ENCODE measurements at regions not wholly inside any gene's neighbourhood (a gene's known extent, or its start where the extent isn't known, plus 50 kb on each side); places are given as distances from the start of the nearest gene placed in this dataset.
A peak's percentile ranks its signal among the peaks of the same experiment; 100 is the strongest.
"Not testable (repeated sequence)": the region's sequence is repeated elsewhere in the genome, so short reads cannot be mapped to it uniquely, and the experiment has no call there.

DNA sequence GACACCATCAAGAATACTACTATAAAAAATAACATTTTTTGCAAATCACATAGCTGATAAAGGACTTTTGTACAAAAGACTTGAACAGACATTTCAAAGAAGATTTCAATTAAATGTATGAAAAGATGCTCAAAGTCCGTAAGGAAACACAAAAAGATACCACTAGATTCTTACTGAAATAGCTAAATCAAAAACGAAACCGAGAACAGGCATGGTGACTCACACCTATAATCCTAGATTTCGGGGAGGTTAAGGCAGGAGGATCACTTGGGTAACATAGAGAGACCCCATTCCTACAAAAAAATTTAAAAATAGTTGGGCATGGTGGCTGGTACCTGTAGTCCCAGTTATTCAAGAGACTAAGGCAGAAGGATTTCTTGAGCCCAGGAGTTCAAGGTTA lies 520.2 kb upstream of the GRM3 start:
- no CpG with 5 or more reads among the region's 4 CpGs for WGBS (ENCODE audit: insufficient coverage)
- Histone ChIP-seq H3K27ac (ENCODE audit: low read depth, low read length) (no peak overlapping the region), H3K4me1 (ENCODE audit: control insufficient read depth, insufficient read depth, low read length) (no peaks in the 10 kb centered on the region), H3K27me3 (ENCODE audit: control insufficient read depth, insufficient read depth, low read length) (no peaks in the 10 kb centered on the region), H3K36me3 (ENCODE audit: control insufficient read depth, insufficient read depth, low read length) (no peaks in the 10 kb centered on the region), H3K9me3 (ENCODE audit: control insufficient read depth, insufficient read depth, low read length) (no peaks in the 10 kb centered on the region), H3K4me3 (ENCODE audit: low read depth, low read length) (no peak overlapping the region)
- DNase-seq (ENCODE audit: low read depth in 4 of 6, low spot score in 6 of 6), result no peak

DNA sequence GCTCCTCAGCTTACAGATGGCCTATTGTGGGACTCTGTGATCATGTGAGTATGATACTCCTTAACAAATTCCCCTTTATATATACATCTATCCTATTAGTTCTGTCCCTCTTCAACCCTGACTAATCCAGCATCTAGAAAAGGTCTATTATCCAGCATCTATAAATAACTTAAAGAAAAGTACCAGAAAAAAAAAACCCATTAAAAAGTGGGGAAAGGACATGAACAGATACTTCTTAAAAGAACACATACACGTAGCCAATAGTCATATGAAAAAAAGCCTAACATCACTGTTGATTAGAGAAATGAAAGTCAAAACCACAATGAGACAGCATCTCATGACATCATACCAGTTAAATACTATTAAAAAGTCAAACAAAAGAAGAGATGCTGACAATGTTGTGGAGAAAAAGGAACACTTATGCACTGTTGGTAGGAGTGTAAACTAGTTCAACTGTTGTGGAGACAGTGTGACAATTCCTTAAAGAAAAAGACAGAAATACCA lies 549.5 kb upstream of the GRM3 start:
- WGBS (ENCODE audit: insufficient coverage), result no CpG with 5 or more reads among the region's 1 CpG
- DNase-seq (ENCODE audit: low read depth in 4 of 6, low spot score in 6 of 6), result no peak
- no peaks in the 10 kb centered on the region for H3K36me3 ChIP-seq (ENCODE audit: control insufficient read depth, insufficient read depth, low read length)

DNA sequence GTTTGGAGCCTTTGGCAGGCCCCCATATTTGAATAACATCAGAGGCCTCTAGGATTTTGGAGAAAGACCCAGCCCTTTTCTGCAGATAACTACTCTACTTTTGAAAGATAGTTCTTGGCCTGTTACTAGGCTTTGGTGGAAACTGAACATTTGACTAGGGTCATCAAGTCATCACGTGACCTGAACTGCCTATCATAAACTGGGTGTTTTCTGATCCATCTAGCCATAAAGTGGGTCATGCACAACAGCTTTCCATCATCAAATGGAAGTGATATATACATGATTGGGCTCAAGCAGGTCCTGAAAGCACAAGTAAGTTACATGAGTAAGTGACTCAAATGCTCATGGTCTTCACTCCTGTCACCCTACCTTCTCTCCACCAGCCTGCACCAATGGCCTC lies 552.3 kb upstream of the GRM3 start:
- no peak overlapping the region for H3K27ac ChIP-seq (ENCODE audit: low read depth, low read length)
- H3K27me3 ChIP-seq (ENCODE audit: control insufficient read depth, insufficient read depth, low read length), result no peaks in the 10 kb centered on the region
- no peak overlapping the region for H3K4me3 ChIP-seq (ENCODE audit: low read depth, low read length)
- WGBS (ENCODE audit: insufficient coverage), result no CpG with 5 or more reads among the region's 1 CpG
- no peaks in the 10 kb centered on the region for H3K9me3 ChIP-seq (ENCODE audit: control insufficient read depth, insufficient read depth, low read length)
- no peaks in the 10 kb centered on the region for H3K36me3 ChIP-seq (ENCODE audit: control insufficient read depth, insufficient read depth, low read length)
- no peaks in the 10 kb centered on the region for H3K4me1 ChIP-seq (ENCODE audit: control insufficient read depth, insufficient read depth, low read length)
- DNase-seq (ENCODE audit: low read depth in 4 of 6, low spot score in 6 of 6), result no peak

More for the DNA sequence above, 549.5 kb upstream of the GRM3 start:
- no peak overlapping the region for H3K4me3 ChIP-seq (ENCODE audit: low read depth, low read length)
- no peaks in the 10 kb centered on the region for H3K27me3 ChIP-seq (ENCODE audit: control insufficient read depth, insufficient read depth, low read length)
- H3K4me1 ChIP-seq (ENCODE audit: control insufficient read depth, insufficient read depth, low read length), result no peaks in the 10 kb centered on the region
- H3K27ac ChIP-seq (ENCODE audit: low read depth, low read length), result no peak overlapping the region
- H3K9me3 ChIP-seq (ENCODE audit: control insufficient read depth, insufficient read depth, low read length), result no peaks in the 10 kb centered on the region

DNA sequence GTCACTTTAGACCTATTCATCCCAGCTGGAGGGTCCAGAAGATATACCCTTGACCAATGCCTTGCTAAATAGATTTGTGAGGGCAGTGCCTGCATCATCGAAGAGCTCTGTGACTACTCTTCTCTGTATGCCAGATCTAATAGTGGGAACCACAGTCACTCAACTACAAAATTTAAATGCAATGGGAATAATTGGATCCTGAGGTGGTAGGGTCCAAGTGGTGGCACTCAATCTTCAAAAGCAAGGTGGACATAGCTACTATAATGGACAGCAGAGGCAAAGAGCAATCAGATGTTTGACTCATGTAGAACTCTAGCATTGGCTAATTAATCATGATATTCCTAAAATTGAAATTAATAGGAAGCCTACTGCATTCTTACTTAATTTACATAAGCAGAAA lies 554.3 kb upstream of the GRM3 start:
- WGBS (ENCODE audit: insufficient coverage), result no CpG with 5 or more reads among the region's 1 CpG
- no peak for DNase-seq (ENCODE audit: low read depth in 4 of 6, low spot score in 6 of 6)

DNA sequence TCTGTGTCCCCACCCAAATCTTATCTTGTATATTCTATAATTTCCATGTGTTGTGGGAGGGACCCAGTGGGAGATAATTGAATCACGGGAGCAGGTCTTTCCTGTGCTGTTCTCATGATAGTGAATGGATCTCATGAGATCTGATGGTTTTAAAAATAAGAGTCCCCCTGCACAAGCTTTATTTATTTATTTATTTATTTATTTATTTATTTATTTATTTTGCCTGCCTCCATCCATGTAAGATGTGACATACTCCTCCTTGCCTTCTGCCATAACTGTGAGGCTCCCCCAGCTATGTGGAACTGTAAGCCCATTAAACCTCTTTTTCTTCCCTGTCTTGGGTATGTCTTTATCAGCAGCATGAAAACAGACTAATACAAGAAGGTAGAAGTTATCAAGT lies 579.1 kb upstream of the GRM3 start:
- H3K27me3 ChIP-seq (ENCODE audit: control insufficient read depth, insufficient read depth, low read length); DNase-seq (ENCODE audit: low read depth in 4 of 6, low spot score in 6 of 6); H3K36me3 ChIP-seq (ENCODE audit: control insufficient read depth, insufficient read depth, low read length); H3K27ac ChIP-seq (ENCODE audit: low read depth, low read length); H3K4me3 ChIP-seq (ENCODE audit: low read depth, low read length); H3K9me3 ChIP-seq (ENCODE audit: control insufficient read depth, insufficient read depth, low read length); H3K4me1 ChIP-seq (ENCODE audit: control insufficient read depth, insufficient read depth, low read length): not testable (repeated sequence)
- no CpG with 5 or more reads among the region's 1 CpG for WGBS (ENCODE audit: insufficient coverage)

More for the DNA sequence above, 554.3 kb upstream of the GRM3 start:
- Histone ChIP-seq H3K27ac (ENCODE audit: low read depth, low read length) (no peak overlapping the region), H3K4me1 (ENCODE audit: control insufficient read depth, insufficient read depth, low read length) (no peaks in the 10 kb centered on the region), H3K36me3 (ENCODE audit: control insufficient read depth, insufficient read depth, low read length) (no peaks in the 10 kb centered on the region), H3K9me3 (ENCODE audit: control insufficient read depth, insufficient read depth, low read length) (no peaks in the 10 kb centered on the region), H3K27me3 (ENCODE audit: control insufficient read depth, insufficient read depth, low read length) (no peaks in the 10 kb centered on the region), H3K4me3 (ENCODE audit: low read depth, low read length) (no peak overlapping the region)

DNA sequence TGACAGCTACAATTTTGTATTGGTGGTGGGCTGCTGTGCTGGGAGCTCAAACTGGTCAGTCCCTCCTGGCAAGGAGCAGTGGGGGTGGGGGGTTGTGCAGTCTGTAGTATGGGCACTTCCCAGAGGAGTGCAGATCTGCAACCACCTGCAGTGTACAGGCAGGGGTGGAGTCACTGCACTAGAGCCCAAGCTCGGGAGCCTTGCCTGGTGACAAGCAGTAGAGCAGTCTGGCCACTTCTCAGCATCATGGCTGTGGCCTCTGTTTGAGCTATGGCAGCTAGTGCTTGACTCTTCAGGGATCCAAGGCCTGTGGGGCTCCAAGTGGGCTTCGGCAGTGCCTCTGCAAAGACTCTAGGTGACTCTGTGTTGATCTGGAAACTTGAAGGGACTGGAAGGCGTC lies 585.1 kb upstream of the GRM3 start:
- WGBS (ENCODE audit: insufficient coverage), result 97% methylated on average over 3 of the region's 3 CpGs
- no peak for DNase-seq (ENCODE audit: low read depth in 4 of 6, low spot score in 6 of 6)

DNA sequence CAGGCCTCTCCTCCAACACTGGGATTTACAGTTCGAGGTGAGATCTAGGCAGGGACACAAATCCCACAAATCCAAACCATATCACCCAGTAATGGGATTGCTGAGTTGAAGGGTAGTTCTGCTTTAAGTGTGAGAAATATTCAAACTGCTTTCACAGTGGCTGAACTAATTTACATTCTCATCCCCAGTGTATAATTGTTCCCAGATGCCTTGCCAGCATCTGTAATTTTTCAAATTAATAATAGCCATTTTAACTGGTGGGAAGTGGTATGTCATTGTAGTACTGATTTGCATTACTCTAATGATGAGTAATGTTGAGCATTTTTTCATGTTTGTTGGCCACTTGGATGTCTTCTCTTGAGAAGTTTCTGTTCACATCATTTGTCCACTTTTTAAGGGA lies 592.8 kb upstream of the GRM3 start:
- Histone ChIP-seq H3K36me3 (ENCODE audit: control insufficient read depth, insufficient read depth, low read length) (no peaks in the 10 kb centered on the region), H3K4me3 (ENCODE audit: low read depth, low read length) (no peak overlapping the region), H3K27ac (ENCODE audit: low read depth, low read length) (no peak overlapping the region), H3K27me3 (ENCODE audit: control insufficient read depth, insufficient read depth, low read length) (no peaks in the 10 kb centered on the region), H3K9me3 (ENCODE audit: control insufficient read depth, insufficient read depth, low read length) (no peaks in the 10 kb centered on the region), H3K4me1 (ENCODE audit: control insufficient read depth, insufficient read depth, low read length) (no peaks in the 10 kb centered on the region)
- no CpG with 5 or more reads among the region's 1 CpG for WGBS (ENCODE audit: insufficient coverage)
- DNase-seq (ENCODE audit: low read depth in 4 of 6, low spot score in 6 of 6), result peak in 1 of 6 donors; percentile 8

More for the DNA sequence above, 585.1 kb upstream of the GRM3 start:
- Histone ChIP-seq H3K4me1 (ENCODE audit: control insufficient read depth, insufficient read depth, low read length) (no peaks in the 10 kb centered on the region), H3K4me3 (ENCODE audit: low read depth, low read length) (no peak overlapping the region), H3K9me3 (ENCODE audit: control insufficient read depth, insufficient read depth, low read length) (no peaks in the 10 kb centered on the region), H3K27me3 (ENCODE audit: control insufficient read depth, insufficient read depth, low read length) (no peaks in the 10 kb centered on the region), H3K36me3 (ENCODE audit: control insufficient read depth, insufficient read depth, low read length) (no peaks in the 10 kb centered on the region), H3K27ac (ENCODE audit: low read depth, low read length) (no peak overlapping the region)

DNA sequence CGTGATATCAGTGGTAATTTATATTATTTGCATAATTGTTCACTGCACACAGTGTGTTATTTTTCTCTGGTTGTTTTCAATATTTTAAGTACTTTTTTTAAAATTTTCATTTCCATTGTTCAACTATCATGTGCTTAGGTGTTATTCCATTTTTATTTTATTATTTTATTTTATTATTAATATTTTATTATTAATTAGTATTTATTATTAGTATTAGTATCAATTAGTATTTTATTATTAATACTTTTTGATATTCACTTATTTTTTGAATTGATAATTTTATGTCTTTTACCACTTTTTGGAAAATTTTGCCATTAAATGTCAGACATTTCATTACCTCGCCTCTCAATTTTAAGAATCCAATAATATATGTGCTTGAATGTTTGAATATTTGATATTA lies 593.8 kb upstream of the GRM3 start:
- Histone ChIP-seq H3K36me3 (ENCODE audit: control insufficient read depth, insufficient read depth, low read length) (no peaks in the 10 kb centered on the region), H3K27me3 (ENCODE audit: control insufficient read depth, insufficient read depth, low read length) (no peaks in the 10 kb centered on the region), H3K4me3 (ENCODE audit: low read depth, low read length) (no peak overlapping the region), H3K27ac (ENCODE audit: low read depth, low read length) (no peak overlapping the region), H3K4me1 (ENCODE audit: control insufficient read depth, insufficient read depth, low read length) (no peaks in the 10 kb centered on the region), H3K9me3 (ENCODE audit: control insufficient read depth, insufficient read depth, low read length) (no peaks in the 10 kb centered on the region)
- WGBS (ENCODE audit: insufficient coverage), result no CpG with 5 or more reads among the region's 2 CpGs
- no peak for DNase-seq (ENCODE audit: low read depth in 4 of 6, low spot score in 6 of 6)

DNA sequence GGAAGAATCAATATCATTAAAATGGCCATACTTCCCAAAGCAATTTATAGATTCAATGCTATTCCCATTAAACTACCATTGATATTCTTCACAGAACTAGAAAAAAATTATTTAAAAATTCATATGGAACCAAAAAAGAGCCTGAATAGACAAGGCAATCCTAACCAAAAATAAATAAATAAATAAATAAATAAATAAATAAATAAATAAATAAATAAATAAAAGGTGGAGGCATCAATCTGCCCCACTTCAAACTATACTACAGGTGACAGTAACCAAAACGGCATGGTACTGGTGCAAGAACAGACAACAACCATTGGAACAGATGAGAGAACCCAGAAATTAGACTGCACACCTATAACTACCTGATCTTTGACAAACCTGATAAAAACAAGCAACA lies 598.5 kb upstream of the GRM3 start:
- DNase-seq (ENCODE audit: low read depth in 4 of 6, low spot score in 6 of 6); H3K36me3 ChIP-seq (ENCODE audit: control insufficient read depth, insufficient read depth, low read length); H3K4me3 ChIP-seq (ENCODE audit: low read depth, low read length); H3K9me3 ChIP-seq (ENCODE audit: control insufficient read depth, insufficient read depth, low read length); H3K27ac ChIP-seq (ENCODE audit: low read depth, low read length); H3K4me1 ChIP-seq (ENCODE audit: control insufficient read depth, insufficient read depth, low read length); H3K27me3 ChIP-seq (ENCODE audit: control insufficient read depth, insufficient read depth, low read length): not testable (repeated sequence)
- no CpG with 5 or more reads among the region's 1 CpG for WGBS (ENCODE audit: insufficient coverage)

DNA sequence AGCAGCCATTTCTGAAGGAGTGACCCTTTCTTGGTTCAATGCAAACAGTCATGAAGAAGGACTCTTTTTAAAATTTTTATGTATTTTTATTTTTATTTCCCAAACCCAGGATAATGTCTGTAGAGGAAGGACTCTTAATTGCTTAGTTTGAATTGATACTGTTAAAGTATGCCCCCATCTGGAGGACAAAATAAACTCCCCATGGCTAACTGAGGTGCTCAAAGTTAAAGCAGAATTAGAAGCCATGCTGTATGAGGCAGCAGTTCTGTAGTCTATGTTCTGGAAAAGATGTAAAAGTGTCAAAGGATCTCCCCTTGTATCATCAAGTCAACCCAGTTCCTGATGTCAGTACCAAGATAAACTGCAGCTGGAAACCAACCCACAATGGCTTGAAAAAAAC lies 617.9 kb upstream of the GRM3 start:
- H3K27me3 ChIP-seq (ENCODE audit: control insufficient read depth, insufficient read depth, low read length), result no peaks in the 10 kb centered on the region
- H3K27ac ChIP-seq (ENCODE audit: low read depth, low read length), result no peak overlapping the region
- H3K4me1 ChIP-seq (ENCODE audit: control insufficient read depth, insufficient read depth, low read length), result no peaks in the 10 kb centered on the region
- peaks cover 3% of the 10 kb centered on the region for H3K9me3 ChIP-seq (ENCODE audit: control insufficient read depth, insufficient read depth, low read length)
- H3K36me3 ChIP-seq (ENCODE audit: control insufficient read depth, insufficient read depth, low read length), result no peaks in the 10 kb centered on the region
- no peak for DNase-seq (ENCODE audit: low read depth in 4 of 6, low spot score in 6 of 6)
- H3K4me3 ChIP-seq (ENCODE audit: low read depth, low read length), result no peak overlapping the region

All from spinal cord (tissue), 9 donors.